Lung (tissue), 11 donors: ENCODE measurements at regions not wholly inside any gene's neighbourhood (a gene's known extent, or its start where the extent isn't known, plus 50 kb on each side); places are given as distances from the start of the nearest gene placed in this dataset.

Experiments used
- ATAC-seq: fragments of 200-7000 bp; cut with Tn5 transposase; one replicate; pipeline ENCODE4 v1.9.1; 2020; ENCODE audit warnings: moderate number of reproducible peaks; ENCODE audit not compliant: insufficient read depth, low FRiP score
- DNase-seq, 3 donors: peaks; one replicate each; pipeline ENCODE4 v3.0.0-alpha.2; 2013 to 2017
- H3K27ac ChIP-seq, 2 donors: one replicate each; pipeline ENCODE4 v1.5.1; 2013; ENCODE audit warnings: mild to moderate bottlenecking in 2 of 2, moderate library complexity in 2 of 2, control low read depth in 1 of 2, inconsistent platforms in 1 of 2, low read depth in 1 of 2, low read length in 1 of 2
- H3K27me3 ChIP-seq, 3 donors: one replicate each; pipeline ENCODE4 v1.5.1; 2013; ENCODE audit warnings: low read length in 2 of 3; ENCODE audit not compliant: control insufficient read depth in 3 of 3, insufficient read depth in 3 of 3
- H3K36me3 ChIP-seq, 4 donors: one replicate each; pipeline ENCODE4 v1.5.1; 2013; ENCODE audit warnings: low read length in 4 of 4, mild to moderate bottlenecking in 1 of 4, moderate library complexity in 1 of 4; ENCODE audit not compliant: control insufficient read depth in 4 of 4, insufficient read depth in 4 of 4
- H3K4me1 ChIP-seq, 5 donors: one replicate each; pipeline ENCODE4 v1.5.1; 2013; ENCODE audit warnings: low read length in 5 of 5, mild to moderate bottlenecking in 2 of 5, moderate library complexity in 1 of 5; ENCODE audit not compliant: control insufficient read depth in 5 of 5, insufficient read depth in 5 of 5
- H3K4me3 ChIP-seq: one replicate; pipeline ENCODE4 v1.5.1; 2013; ENCODE audit warnings: mild to moderate bottlenecking, control low read depth, moderate library complexity
- H3K9ac ChIP-seq, 2 donors: one replicate each; pipeline ENCODE4 v1.5.1; 2013; ENCODE audit warnings: low read length in 2 of 2, control low read depth in 1 of 2; ENCODE audit not compliant: insufficient read depth in 1 of 2
- H3K9me3 ChIP-seq, 4 donors: one replicate each; pipeline ENCODE4 v1.5.1; 2013; ENCODE audit warnings: low read length in 3 of 4, mild to moderate bottlenecking in 1 of 4, moderate library complexity in 1 of 4; ENCODE audit not compliant: control insufficient read depth in 4 of 4, insufficient read depth in 3 of 4
- CTCF ChIP-seq: IDR thresholded peaks from 2 replicates; pipeline ENCODE4 v1.5.1; 2012; ENCODE audit warnings: mild to moderate bottlenecking; ENCODE audit errors: control extremely low read depth, extremely low read depth
- WGBS, 2 donors: extraction: QIAGEN DNeasy Blood & Tissue Kit; methylation state at CpG; one replicate each; pipeline ENCODE4 v1.1.7; 2013; 5-methylcytosine and 5-hydroxymethylcytosine counted together
- donor health status: control.
- donor health status: control.
- donor health status: Bipolar disorder and iron deficiency.
- donor health status: healthy.
- donor health status: DM: yes; HTN: yes; CAD: no.

- no peak overlapping the region for H3K9ac ChIP-seq
- no peak for ATAC-seq
- peaks cover 0 to 36% (median 0%) of the 10 kb centered on the region in 5 donors for H3K4me1 ChIP-seq
- H3K36me3 ChIP-seq: no peaks in the 10 kb centered on the region
- 73 to 85% methylated on average over 5 of the region's 5 CpGs for WGBS, 2 donors
- peak; percentile 66 to 82 (median 81) for DNase-seq
- H3K27ac ChIP-seq: no peak overlapping the region
- no peaks in the 10 kb centered on the region for H3K9me3 ChIP-seq
- H3K4me3 ChIP-seq: no peak overlapping the region
- no peak for TF ChIP-seq CTCF
- no peaks in the 10 kb centered on the region for H3K27me3 ChIP-seq
These were observed 201.8 kb upstream of the PRNP start for GRCh38 chr20:4484379-4484997.

GRCh38 chr20:4483961-4484360 lies 202.3 kb upstream of the PRNP start:
- Histone ChIP-seq H3K4me3 (no peak overlapping the region), H3K9ac (no peak overlapping the region)
- DNase-seq: no peak

GRCh38 chr20:4483486-4483885 lies 202.8 kb upstream of the PRNP start:
- Histone ChIP-seq H3K27ac (no peak overlapping the region), H3K9me3 (no peaks in the 10 kb centered on the region), H3K36me3 (no peaks in the 10 kb centered on the region), H3K27me3 (no peaks in the 10 kb centered on the region), H3K4me1 (peaks cover 0 to 40% (median 0%) of the 10 kb centered on the region in 5 donors), H3K9ac (no peak overlapping the region), H3K4me3 (no peak overlapping the region)
- DNase-seq: peak in 2 of 3 donors; percentile 81 to 84
- WGBS, 2 donors: 81 to 84% methylated on average over 2 of the region's 2 CpGs
- ATAC-seq: no peak
- TF ChIP-seq CTCF: no peak

More at GRCh38 chr20:4483961-4484360, 202.3 kb upstream of the PRNP start:
- ATAC-seq: no peak
- Histone ChIP-seq H3K4me1 (peaks cover 0 to 40% (median 0%) of the 10 kb centered on the region in 5 donors), H3K27ac (no peak overlapping the region), H3K27me3 (no peaks in the 10 kb centered on the region), H3K36me3 (no peaks in the 10 kb centered on the region), H3K9me3 (no peaks in the 10 kb centered on the region)
- TF ChIP-seq CTCF: no peak

- Histone ChIP-seq H3K27ac (no peak overlapping the region), H3K4me3 (no peak overlapping the region), H3K9ac (no peak overlapping the region), H3K27me3 (no peaks in the 10 kb centered on the region), H3K36me3 (no peaks in the 10 kb centered on the region), H3K9me3 (no peaks in the 10 kb centered on the region), H3K4me1 (peaks cover 0 to 46% (median 0%) of the 10 kb centered on the region in 5 donors)
- ATAC-seq (no peak), DNase-seq (no peak)
- TF ChIP-seq CTCF: no peak
- WGBS, 2 donors: 81 to 87% methylated on average over 3 of the region's 3 CpGs
These were observed 206.2 kb upstream of the PRNP start for GRCh38 chr20:4480104-4480503.
